DOHH2 (cell line): ENCODE measurements at regions not wholly inside any gene's neighbourhood (a gene's known extent, or its start where the extent isn't known, plus 50 kb on each side); places are given as distances from the start of the nearest gene placed in this dataset.

Experiments
- H3F3A ChIP-seq: fragments of 200-600 bp; sonication (generic), shearing (Covaris generic); 2 replicates; pipeline ENCODE4 v1.6.0; 2016; ENCODE audit warnings: antibody characterized with exemption, mild to moderate bottlenecking; ENCODE audit not compliant: control insufficient read depth, insufficient read depth
- H3K27ac ChIP-seq: fragments of 200-600 bp; sonication (generic); 2 replicates; pipeline ENCODE4 v1.5.1; 2014; ENCODE audit warnings: low read depth, mild to moderate bottlenecking, low read length, moderate library complexity
- H3K27me3 ChIP-seq: fragments of 200-600 bp; sonication (generic); 2 replicates; pipeline ENCODE4 v1.6.1; 2014; ENCODE audit warnings: mild to moderate bottlenecking, low read length, mixed read lengths; ENCODE audit not compliant: control insufficient read depth
- H3K36me3 ChIP-seq: fragments of 200-600 bp; sonication (generic); 2 replicates; pipeline ENCODE4 v1.6.1; 2014; ENCODE audit warnings: mild to moderate bottlenecking, low read length, moderate library complexity, mixed read lengths; ENCODE audit not compliant: control insufficient read depth
- H3K4me1 ChIP-seq: fragments of 200-600 bp; sonication (generic); 2 replicates; pipeline ENCODE4 v1.6.1; 2014; ENCODE audit warnings: mild to moderate bottlenecking, low read length, mixed read lengths; ENCODE audit not compliant: control insufficient read depth
- H3K4me2 ChIP-seq: fragments of 200-600 bp; sonication (generic); 2 replicates; pipeline ENCODE4 v1.6.0; 2014; ENCODE audit warnings: mild to moderate bottlenecking, low read length, moderate library complexity
- H3K4me3 ChIP-seq: fragments of 200-600 bp; sonication (generic); 2 replicates; pipeline ENCODE4 v1.5.1; 2014; ENCODE audit warnings: mild to moderate bottlenecking, low read length, mixed read lengths
- H3K79me2 ChIP-seq: fragments of 200-600 bp; sonication (generic); 2 replicates; pipeline ENCODE4 v1.6.1; 2014; ENCODE audit warnings: mild to moderate bottlenecking, low read length, mixed read lengths; ENCODE audit not compliant: control insufficient read depth
- H3K9me2 ChIP-seq: fragments of 200-600 bp; sonication (generic); replicated peaks from 2 replicates; pipeline ENCODE4 v1.6.1; 2014; ENCODE audit warnings: mild to moderate bottlenecking, low read length, mixed read lengths; ENCODE audit not compliant: control insufficient read depth
- H3K9me3 ChIP-seq: fragments of 200-600 bp; sonication (generic); 2 replicates; pipeline ENCODE4 v1.6.1; 2014; ENCODE audit warnings: antibody characterized with exemption, low read length, mixed read lengths; ENCODE audit not compliant: control insufficient read depth, insufficient read depth
- H4K20me1 ChIP-seq: fragments of 200-600 bp; sonication (generic); 2 replicates; pipeline ENCODE4 v1.6.0; 2014; ENCODE audit warnings: low read depth, mild to moderate bottlenecking, antibody characterized with exemption, low read length, moderate library complexity; ENCODE audit not compliant: control insufficient read depth, insufficient read depth
- CTCF ChIP-seq: fragments of 200-600 bp; sonication (generic); IDR thresholded peaks from one replicate; pipeline ENCODE4 v1.5.1; 2014; ENCODE audit warnings: antibody characterized with exemption, mild to moderate bottlenecking, low read depth, low read length; ENCODE audit not compliant: poor library complexity, severe bottlenecking
- EZH2phosphoT487 ChIP-seq: fragments of 200-600 bp; sonication (generic); IDR thresholded peaks from 2 replicates; pipeline ENCODE4 v1.6.1; 2017; ENCODE audit warnings: borderline replicate concordance, mild to moderate bottlenecking, antibody characterized with exemption, low read length, moderate library complexity, mixed read lengths

DNA sequence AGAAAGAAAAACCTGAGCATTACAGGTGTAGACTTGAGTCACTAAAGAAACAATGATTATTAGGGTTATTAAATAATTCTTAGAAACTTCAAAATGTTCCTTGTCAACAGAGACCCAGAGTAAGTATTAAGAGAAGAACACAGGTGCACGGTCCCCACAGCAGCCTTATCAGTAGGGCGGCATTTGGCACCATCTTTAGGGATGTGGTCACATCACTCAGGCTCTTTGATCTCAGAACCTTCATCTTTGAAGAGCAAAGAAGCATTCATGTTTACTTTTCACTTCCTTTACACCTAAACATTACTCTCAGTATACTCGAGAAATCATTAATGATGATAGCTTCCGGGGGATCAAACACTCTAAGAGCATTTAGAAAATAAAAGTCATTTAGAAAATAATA, 928.7 kb downstream of the KCNJ2 start:
- no peaks in the 10 kb centered on the region for H4K20me1 ChIP-seq
- no peak overlapping the region for H3K4me3 ChIP-seq
- no peaks in the 10 kb centered on the region for H3K36me3 ChIP-seq
- no peaks in the 10 kb centered on the region for H3K79me2 ChIP-seq
- H3K4me1 ChIP-seq: no peaks in the 10 kb centered on the region
- H3K9me3 ChIP-seq: peaks cover 3% of the 10 kb centered on the region; the same call in 1 of the 2 replicates
- no peak overlapping the region for H3K27ac ChIP-seq
- TF ChIP-seq CTCF (no peak), EZH2phosphoT487 (no peak)
- H3K4me2 ChIP-seq: no peak overlapping the region
- no peaks in the 10 kb centered on the region for H3F3A ChIP-seq
- no peaks in the 10 kb centered on the region for H3K9me2 ChIP-seq
- H3K27me3 ChIP-seq: no peaks in the 10 kb centered on the region

GRCh38 chr17:71099003-71099714, 929.8 kb downstream of the KCNJ2 start:
- no peaks in the 10 kb centered on the region for H3K27me3 ChIP-seq
- H4K20me1 ChIP-seq: no peaks in the 10 kb centered on the region
- peaks cover 3% of the 10 kb centered on the region; the same call in 1 of the 2 replicates for H3K9me3 ChIP-seq
- H3K4me2 ChIP-seq: no peak overlapping the region
- TF ChIP-seq CTCF: no peak
- no peaks in the 10 kb centered on the region for H3K36me3 ChIP-seq
- no peak overlapping the region for H3K4me3 ChIP-seq
- H3K9me2 ChIP-seq: no peaks in the 10 kb centered on the region
- no peak overlapping the region for H3K27ac ChIP-seq
- no peaks in the 10 kb centered on the region for H3K4me1 ChIP-seq
- no peaks in the 10 kb centered on the region for H3K79me2 ChIP-seq
- no peaks in the 10 kb centered on the region for H3F3A ChIP-seq

DNA sequence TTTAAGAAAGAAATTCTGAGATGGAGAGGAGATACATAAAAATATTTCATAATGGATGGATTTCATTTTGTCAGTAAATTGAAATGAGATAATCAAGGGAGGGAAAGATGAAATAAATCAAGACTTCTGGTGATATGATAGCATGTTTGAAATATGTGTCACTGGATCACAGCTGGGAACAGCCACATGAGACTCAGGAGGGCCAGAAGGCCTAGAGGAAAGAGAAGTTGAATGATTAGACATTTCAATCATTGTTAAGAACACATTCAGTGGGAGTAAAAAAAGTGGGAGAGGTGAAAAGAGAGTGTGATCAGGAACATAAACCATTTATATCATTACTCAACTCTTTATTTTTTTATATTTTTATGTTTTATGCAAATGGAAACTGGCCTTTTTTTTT, 933.4 kb downstream of the KCNJ2 start:
- TF ChIP-seq CTCF (no peak), EZH2phosphoT487 (no peak)
- Histone ChIP-seq H3K36me3 (no peaks in the 10 kb centered on the region), H3K27ac (no peak overlapping the region), H3K27me3 (no peaks in the 10 kb centered on the region), H3K9me2 (no peaks in the 10 kb centered on the region), H3K4me1 (no peaks in the 10 kb centered on the region), H3K4me2 (no peak overlapping the region), H3K9me3 (peaks cover 3% of the 10 kb centered on the region; the same call in 1 of the 2 replicates), H3K4me3 (no peak overlapping the region), H3K79me2 (no peaks in the 10 kb centered on the region), H3F3A (no peaks in the 10 kb centered on the region), H4K20me1 (no peaks in the 10 kb centered on the region)
